Uterus (tissue), 3 donors: ENCODE measurements at regions not wholly inside any gene's neighbourhood (a gene's known extent, or its start where the extent isn't known, plus 50 kb on each side); places are given as distances from the start of the nearest gene placed in this dataset.

Experiments
- DNase-seq, 2 donors: peaks; one replicate each; pipeline ENCODE4 v3.0.0-alpha.2; 2019 to 2020
- H3K27ac ChIP-seq, 2 donors: fragments of 200-600 bp; sonication (generic); 1 replicate in 1 of 2; 2 replicates in 1 of 2; pipeline ENCODE4 v1.5.1; 2016 to 2018
- H3K27me3 ChIP-seq, 2 donors: fragments of 200-600 bp; sonication (generic); one replicate each; pipeline ENCODE4 v1.5.1; 2018 to 2019; ENCODE audit warnings: control low read depth in 1 of 2
- H3K36me3 ChIP-seq, 2 donors: fragments of 200-600 bp; sonication (generic); one replicate each; pipeline ENCODE4 v1.5.1; 2019; ENCODE audit warnings: control low read depth in 1 of 2
- H3K4me1 ChIP-seq, 2 donors: fragments of 200-600 bp; sonication (generic); one replicate each; pipeline ENCODE4 v1.5.1; 2018 to 2019; ENCODE audit warnings: control low read depth in 1 of 2
- H3K4me3 ChIP-seq, 2 donors: fragments of 200-600 bp; sonication (generic); 1 replicate in 1 of 2; 2 replicates in 1 of 2; pipeline ENCODE4 v1.5.1; 2018 to 2019; ENCODE audit warnings: mild to moderate bottlenecking in 1 of 2
- H3K9me3 ChIP-seq, 2 donors: fragments of 200-600 bp; sonication (generic); one replicate each; pipeline ENCODE4 v1.5.1; 2019; ENCODE audit warnings: control low read depth in 1 of 2
- CTCF ChIP-seq, 4 experiments: fragments of 200-600 bp in 2 of 4; fragments of 450-650 bp in 2 of 4; sonication (generic) in 2 of 4; IDR thresholded peaks; one replicate each; pipeline ENCODE4 v1.5.1; 2016 to 2019; ENCODE audit warnings: antibody characterized with exemption in 4 of 4, mild to moderate bottlenecking in 2 of 4, moderate library complexity in 1 of 4
- POLR2A ChIP-seq, 2 donors: fragments of 450-650 bp; IDR thresholded peaks; one replicate each; pipeline ENCODE4 v1.6.1; 2016; ENCODE audit warnings: antibody characterized with exemption in 2 of 2, mild to moderate bottlenecking in 1 of 2, moderate library complexity in 1 of 2
- intact Hi-C: fragments of 100-400 bp; cut with DNase I; formaldehyde crosslinking; loops from one replicate; pipeline ENCODE4 v1.15.1; 2023; ENCODE audit warnings: low total_unique reads
- donor health status: DM: yes; HTN: yes; CAD: no.

GRCh38 chr11:24239930-24240329 lies 256.9 kb upstream of the LUZP2 start:
- intact Hi-C loops: no loop called here
- Histone ChIP-seq H3K9me3 (no peaks in the 10 kb centered on the region), H3K36me3 (no peaks in the 10 kb centered on the region), H3K27ac (no peak overlapping the region), H3K4me1 (no peaks in the 10 kb centered on the region), H3K4me3 (no peak overlapping the region), H3K27me3 (no peaks in the 10 kb centered on the region)
- DNase-seq: no peak
- TF ChIP-seq CTCF (IDR thresholded peaks at IDR 0.05): no peak
- TF ChIP-seq POLR2A (IDR thresholded peaks at IDR 0.05): no peak

GRCh38 chr11:24240496-24241175 lies 256.2 kb upstream of the LUZP2 start:
- intact Hi-C loops: no loop called here
- H3K27me3 ChIP-seq: no peaks in the 10 kb centered on the region
- no peaks in the 10 kb centered on the region for H3K36me3 ChIP-seq
- DNase-seq: no peak
- H3K9me3 ChIP-seq: no peaks in the 10 kb centered on the region
- no peak for TF ChIP-seq POLR2A (IDR thresholded peaks at IDR 0.05)
- no peak for TF ChIP-seq CTCF (IDR thresholded peaks at IDR 0.05)
- no peak overlapping the region for H3K27ac ChIP-seq
- no peaks in the 10 kb centered on the region for H3K4me1 ChIP-seq
- H3K4me3 ChIP-seq: no peak overlapping the region

GRCh38 chr11:24246715-24247114 lies 250.1 kb upstream of the LUZP2 start:
- H3K27me3 ChIP-seq: no peaks in the 10 kb centered on the region
- H3K4me1 ChIP-seq: no peaks in the 10 kb centered on the region

GRCh38 chr11:24247846-24248245 lies 249.0 kb upstream of the LUZP2 start:
- Histone ChIP-seq H3K4me1 (no peaks in the 10 kb centered on the region), H3K27me3 (no peaks in the 10 kb centered on the region), H3K4me3 (no peak overlapping the region), H3K9me3 (no peaks in the 10 kb centered on the region), H3K27ac (no peak overlapping the region), H3K36me3 (no peaks in the 10 kb centered on the region)
- intact Hi-C loops: no loop called here
- DNase-seq: no peak
- TF ChIP-seq CTCF (IDR thresholded peaks at IDR 0.05): no peak
- no peak for TF ChIP-seq POLR2A (IDR thresholded peaks at IDR 0.05)

More at GRCh38 chr11:24246715-24247114, 250.1 kb upstream of the LUZP2 start:
- no peak for DNase-seq
- Histone ChIP-seq H3K27ac (no peak overlapping the region), H3K4me3 (no peak overlapping the region), H3K9me3 (no peaks in the 10 kb centered on the region), H3K36me3 (no peaks in the 10 kb centered on the region)
- TF ChIP-seq CTCF (IDR thresholded peaks at IDR 0.05): no peak
- no peak for TF ChIP-seq POLR2A (IDR thresholded peaks at IDR 0.05)
- intact Hi-C loops: no loop called here

- Histone ChIP-seq H3K27me3 (no peaks in the 10 kb centered on the region), H3K9me3 (no peaks in the 10 kb centered on the region), H3K36me3 (no peaks in the 10 kb centered on the region), H3K4me1 (no peaks in the 10 kb centered on the region), H3K27ac (no peak overlapping the region), H3K4me3 (no peak overlapping the region)
- TF ChIP-seq CTCF (IDR thresholded peaks at IDR 0.05) (no peak), POLR2A (IDR thresholded peaks at IDR 0.05) (no peak)
- intact Hi-C loops: no loop called here
- DNase-seq: no peak
Measured at GRCh38 chr11:24249921-24250320, 246.9 kb upstream of the LUZP2 start.
